HG03571 (cell line): ENCODE measurements at regions not wholly inside any gene's neighbourhood (a gene's known extent, or its start where the extent isn't known, plus 50 kb on each side); places are given as distances from the start of the nearest gene placed in this dataset.

Experiments used
- ATAC-seq: cut with Tn5 transposase; IDR thresholded peaks from one replicate; pipeline ENCODE4 v1.9.1; 2021; ENCODE audit not compliant: unreplicated experiment

DNA sequence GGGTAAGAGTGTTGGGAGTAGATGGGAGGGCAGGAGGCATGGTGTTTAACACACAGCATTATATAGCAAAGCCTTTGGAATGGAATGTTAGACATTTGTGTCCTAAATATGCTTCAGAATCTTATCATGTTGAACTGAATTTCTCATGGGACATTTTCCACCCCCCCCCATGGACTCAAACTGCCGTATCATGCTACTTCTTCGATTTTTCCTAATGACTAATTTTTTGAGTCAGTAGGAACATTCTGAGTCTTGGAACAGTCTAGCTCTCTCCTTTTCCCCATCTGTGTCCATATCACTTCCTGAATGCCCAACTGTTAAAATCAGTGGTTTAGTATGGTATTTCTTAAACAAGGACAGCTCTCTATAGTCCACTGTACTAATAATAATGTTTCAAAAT, 380.6 kb downstream of the TLE4 start:
- no peak for ATAC-seq

DNA sequence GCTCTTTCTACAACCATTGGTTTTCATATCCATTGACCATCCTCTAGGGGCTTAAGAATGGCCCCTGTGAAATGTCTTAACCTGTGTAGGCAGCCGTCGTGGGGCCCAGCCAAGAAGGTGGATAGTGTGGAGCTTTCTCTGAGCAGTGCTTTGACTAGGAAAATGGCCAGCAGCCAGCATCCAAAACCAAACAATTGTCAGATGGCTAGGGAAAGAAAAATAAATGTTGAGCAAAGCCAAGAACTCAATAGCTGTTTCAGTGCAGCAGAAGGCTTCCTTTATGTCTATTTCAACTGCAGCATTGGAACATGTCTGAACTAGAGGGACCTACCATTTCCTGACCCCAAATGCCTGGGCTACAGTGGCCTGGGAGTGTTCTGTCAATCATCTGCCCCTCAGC, 374.9 kb downstream of the TLE4 start:
- ATAC-seq, result no peak

DNA sequence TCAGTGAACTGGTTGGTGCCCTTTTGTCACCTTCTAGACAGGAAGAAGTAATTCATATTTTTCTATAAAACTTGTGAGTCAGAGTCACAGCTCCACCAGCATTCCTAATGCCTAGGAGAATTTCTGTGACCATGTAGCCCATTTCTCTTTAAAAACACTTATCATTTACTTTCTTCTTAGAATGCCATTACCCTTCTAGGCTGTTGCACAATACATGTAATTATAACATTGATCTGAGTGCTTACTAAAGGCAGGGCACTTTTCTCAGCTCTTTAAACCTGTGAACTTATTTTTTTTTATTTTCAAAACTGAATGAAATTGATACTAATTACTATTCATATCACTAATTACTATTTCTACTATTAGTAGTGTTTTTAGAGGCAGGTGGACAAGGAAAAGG, 373.7 kb downstream of the TLE4 start:
- no peak for ATAC-seq

DNA sequence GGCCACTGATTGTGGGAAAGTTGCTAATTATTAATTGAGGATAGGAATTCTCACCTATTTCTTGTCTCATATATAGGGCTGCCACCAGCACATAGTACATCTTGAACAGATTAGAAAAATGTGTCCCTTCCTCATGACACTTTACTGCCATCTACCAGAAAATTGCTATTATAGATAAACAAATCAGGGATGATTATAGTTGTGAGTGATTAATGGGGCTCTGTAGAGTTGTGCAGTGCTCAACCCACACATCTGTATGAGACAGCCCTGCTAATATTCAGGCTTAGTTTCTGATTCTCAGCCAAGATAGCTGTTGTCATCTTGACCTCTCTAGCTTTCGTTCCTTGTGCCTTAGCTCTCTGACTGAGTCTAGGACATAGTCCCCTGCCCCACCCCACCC, 373.3 kb downstream of the TLE4 start:
- no peak for ATAC-seq

DNA sequence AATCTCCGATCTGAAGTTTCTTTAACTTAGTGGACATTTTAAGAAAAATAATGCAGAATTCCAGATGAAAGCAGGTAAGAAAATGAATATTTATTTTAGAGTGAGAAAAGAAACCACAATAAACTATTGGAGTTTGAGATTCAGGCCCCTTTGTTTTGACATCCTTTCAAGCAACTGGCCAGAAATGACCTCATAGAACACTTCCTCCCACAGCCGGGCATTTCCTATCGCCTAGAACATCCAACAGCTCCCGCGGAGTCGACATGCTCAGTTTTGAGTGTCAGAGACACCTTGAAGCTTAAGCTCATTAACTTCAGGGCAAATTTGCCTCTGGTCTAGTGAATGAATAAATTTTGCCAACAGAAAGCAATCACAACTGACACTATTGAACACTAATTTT, 369.2 kb downstream of the TLE4 start:
- no peak for ATAC-seq

DNA sequence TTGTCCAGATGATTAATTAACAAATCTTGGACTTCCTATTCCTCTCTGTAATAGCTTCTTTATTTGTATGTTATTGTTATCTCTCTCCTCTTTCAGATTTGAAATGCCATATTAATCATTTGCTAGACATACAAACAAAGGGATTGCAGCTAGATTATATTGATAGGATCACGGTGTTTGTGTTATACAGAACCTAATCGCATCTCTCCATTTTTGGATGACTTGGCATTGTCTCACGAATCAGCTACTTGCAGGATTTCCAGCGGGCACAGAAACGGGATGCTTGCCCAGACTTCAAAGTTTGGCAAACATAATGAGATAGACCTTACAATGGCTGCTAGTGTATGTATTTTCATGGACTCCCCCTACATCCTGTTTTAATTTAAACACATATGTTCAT, 368.1 kb downstream of the TLE4 start:
- no peak for ATAC-seq

DNA sequence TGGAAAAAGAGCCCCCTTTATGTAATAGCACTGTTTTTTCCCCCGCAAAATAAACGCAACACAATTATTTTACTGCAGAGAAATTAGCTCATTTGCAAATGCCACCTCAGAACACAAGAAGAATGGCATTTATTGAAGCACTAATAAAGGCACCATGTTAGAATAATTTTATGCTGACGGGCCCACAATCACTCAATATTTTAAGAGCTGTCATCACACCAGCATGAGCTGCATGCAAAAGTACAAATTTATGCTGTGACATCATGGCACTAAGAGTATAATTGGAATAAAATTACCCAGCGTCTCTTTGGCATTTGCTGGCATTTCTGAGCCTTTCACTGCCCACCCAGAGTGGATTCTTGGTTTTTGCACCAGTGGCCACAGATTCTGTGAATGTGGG, 364.6 kb downstream of the TLE4 start:
- no peak for ATAC-seq

DNA sequence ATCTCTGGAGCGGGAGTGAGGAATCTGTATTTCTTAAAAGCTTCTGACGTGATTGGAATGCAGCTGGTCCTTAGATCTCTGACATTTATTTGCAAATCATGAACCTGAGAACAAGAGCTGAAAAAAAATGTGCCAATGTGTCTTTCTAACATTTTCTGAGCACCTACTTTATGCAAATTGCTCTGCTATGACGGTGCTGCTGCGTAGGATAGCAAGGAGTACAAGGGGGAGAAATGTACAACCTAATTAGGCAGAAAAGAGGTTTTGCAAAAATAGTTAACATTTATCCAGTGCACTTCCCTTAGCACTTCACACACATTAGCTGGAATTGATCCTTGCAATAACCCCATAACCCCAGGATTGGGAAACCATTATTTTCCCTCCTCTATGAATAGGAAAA, 357.5 kb downstream of the TLE4 start:
- ATAC-seq, result no peak

DNA sequence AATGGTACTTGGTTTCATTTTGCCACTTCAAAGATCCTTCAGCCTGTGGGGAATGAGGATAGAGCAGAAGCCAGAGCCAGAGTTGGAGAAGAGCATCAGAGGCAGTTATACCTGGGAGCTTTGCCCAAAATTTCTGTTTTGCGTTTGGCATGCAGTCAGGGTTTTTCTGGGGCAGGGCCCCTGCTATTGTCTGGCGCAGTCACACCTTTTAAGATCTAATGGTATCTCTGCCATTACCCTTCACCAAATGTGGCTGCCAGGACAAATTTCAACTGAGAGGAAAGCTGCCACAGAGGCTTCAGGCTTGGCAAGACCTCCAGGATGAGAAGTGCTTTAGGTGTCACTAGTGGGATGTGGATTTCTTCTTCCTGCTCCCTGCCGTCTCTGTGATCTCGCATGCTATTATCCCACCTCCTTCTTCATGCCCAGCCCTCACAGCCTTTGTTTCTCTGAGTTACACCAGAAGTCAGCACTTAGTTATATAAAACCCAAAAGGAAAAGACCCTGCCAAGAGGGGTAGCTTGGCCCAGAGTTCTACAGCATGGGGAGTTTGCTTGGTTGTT, 357.0 kb downstream of the TLE4 start:
- no peak for ATAC-seq

DNA sequence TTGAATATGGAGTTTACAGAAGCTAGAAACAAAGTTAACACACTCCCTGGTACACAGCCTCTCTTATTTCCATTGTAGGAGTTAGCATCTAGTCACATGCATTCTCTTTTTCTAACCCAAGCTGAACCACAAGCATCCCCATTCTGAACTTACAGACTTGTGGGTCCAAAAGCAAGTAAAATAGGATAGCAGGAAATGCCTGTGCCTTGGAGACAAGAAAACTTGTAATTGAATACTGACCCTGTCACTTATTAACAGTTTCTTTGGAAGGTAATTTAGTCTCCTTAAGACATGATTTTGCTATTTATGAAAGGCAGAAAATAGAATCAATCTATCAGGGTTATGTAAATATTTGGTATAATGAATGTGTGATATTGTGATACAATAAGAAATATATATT, 353.6 kb downstream of the TLE4 start:
- no peak for ATAC-seq

DNA sequence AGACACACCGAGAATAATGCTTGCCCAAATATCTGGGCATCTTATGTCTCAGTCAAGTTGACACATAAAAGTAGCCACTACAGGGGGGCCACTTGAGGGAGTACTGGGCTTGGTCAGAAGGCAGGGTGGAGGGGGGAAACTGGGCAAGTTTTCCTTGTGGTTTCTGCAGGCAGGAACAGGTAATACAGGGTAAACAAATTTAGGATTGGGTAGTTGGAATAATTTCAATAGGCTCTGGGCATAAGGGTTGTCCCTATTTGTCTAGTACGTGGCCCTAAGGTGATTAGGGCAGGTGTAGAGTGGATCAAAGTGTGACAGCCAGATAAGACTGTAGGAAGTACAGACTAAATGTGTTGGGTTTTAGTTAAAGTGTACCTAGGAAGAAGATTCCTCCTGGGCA, 353.1 kb downstream of the TLE4 start:
- ATAC-seq, result no peak

DNA sequence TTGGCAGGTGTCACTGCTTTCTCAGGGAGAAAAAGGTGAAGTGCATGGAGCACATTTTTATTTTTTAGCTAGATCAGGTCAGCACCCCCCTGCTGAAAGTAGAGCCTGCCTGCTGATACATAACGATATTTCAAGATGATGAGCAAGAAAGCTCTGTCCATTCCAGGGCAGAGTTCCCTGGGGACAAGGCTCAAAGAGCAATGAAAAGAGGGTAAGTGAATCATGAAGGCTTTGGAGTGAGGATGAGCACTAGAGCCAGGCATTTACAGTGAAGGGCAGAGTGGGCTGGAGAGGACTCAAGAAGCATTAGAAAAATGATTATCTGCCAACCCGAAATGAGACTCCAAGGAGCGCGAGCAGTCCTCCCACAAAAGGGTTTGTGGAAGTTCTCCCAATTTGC, 345.7 kb downstream of the TLE4 start:
- no peak for ATAC-seq

DNA sequence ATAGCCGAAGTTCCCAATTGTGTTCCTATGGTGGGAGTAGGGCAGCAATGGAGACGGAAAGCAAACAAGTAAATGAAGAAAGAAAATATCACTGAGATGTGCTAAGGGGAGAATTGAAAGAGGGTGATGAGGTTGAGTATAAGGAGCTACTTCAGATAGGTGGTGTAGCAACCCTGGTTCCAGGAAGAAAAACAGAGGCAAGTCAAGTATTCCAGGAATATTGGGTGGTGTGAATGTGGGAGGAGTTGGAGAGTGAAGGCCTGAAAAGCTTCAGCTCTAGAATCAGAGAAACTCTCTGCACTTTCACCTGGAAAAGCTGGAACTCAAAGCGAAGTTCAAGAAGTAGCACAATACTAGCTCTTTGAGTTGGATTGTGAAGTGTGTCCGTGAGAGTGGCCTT, 342.1 kb downstream of the TLE4 start:
- no peak for ATAC-seq

DNA sequence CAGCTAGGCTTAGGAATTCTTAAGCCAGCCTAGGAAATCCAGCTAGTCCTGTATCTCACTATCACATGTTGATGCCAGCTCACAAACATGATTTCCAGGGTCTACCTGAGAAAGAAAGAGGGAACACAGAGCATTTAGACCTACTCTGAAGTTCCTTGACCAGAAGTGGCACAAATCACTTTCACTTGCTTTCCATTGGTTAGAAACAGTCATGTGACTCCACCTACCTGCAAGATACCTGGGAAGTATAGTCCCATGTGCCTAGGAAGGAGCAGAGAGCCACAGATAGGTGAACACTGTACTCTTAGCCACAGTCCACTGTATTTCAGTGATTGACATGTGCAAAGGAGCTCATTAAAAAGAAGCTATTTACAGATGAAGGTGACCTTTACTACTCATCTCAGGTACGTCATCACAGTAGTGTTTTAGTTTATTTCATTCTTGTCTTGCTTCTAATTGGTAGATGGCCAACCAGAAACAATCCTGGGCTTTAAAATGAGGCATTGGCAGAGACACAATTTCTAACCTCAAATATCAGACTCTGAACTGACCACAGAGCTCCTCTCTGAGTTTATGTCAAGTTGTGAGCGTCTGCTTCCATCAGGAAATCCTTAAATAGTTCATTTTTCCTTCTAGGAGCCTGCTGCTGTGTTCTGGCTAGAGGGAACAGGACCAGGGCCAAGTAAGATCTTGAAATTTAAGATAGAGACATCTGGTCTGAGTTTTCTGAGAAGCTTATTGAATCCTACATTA, 340.7 kb downstream of the TLE4 start:
- no peak for ATAC-seq

DNA sequence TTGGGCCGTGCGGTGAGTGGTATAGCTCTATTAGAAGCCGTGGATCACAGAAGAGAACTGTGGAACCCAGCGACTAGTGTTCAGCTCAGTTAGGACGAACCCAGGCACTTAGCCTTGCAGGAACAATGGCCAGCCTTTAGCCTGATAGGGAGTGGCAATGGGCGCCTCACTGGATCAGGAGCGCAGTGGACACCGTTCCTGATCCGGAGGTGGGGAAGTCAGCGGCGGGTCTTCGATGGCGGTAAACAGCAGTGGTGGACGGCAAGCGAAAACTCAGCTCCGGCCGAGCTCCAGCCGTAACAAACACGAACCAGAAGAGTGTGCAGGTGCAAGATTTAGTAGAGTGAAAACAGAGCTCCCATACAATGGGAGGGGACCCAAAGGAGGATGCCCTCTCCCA, 340.0 kb downstream of the TLE4 start:
- ATAC-seq, result no peak

DNA sequence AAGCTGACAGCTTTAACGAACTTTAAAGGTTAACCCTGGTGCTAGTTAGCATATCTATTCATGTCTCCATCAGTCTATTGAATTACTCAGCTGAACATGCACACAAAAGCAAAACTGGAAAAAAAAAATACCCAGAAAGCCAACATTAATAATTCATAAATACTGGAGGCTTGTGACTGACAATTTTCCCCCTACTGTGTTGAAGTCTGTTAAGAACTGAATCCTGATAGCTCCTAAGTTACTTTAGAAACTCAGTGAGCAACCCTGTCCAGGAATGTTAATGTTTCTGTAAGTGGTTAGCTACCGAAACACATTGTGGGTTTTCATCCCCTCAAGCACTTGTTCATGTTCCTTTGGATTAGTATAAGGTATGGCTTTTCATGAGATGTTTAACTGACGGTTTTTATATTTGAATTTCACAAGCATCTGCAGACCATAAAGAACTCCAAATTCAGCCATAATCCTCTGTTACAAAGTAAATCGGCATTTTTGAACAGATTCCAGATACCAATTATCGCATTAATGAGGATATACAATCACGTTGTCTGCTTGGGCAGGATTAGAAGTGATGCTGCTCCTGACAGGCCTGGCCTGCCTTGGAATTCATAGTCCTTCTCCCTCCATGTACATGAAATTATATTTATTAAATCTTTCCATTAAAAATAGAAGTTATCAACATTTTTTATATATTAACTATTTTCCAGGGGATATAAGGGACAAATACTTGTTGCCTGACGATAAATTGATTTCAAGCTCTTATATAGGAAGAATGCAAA, 331.2 kb downstream of the TLE4 start:
- ATAC-seq, result no peak

DNA sequence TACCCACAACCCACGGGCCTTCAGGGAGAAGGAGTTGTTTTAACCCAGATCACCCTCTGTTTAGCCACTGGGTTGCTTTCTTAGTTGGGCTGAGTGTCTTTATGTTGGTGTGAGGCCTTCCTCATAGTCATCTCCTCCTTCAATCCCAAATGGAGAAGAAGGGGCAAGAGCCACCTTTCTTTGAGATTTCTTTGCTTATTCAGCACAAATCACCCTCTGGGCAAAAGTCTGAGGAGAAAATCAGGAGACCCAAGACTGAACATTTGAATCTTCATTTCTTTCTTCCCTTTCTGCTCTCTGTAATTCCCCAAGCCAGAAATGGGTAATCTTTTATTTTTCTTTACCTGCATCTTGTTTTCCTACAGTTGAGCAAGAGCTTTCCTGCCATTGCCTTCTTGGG, 329.0 kb downstream of the TLE4 start:
- no peak for ATAC-seq

DNA sequence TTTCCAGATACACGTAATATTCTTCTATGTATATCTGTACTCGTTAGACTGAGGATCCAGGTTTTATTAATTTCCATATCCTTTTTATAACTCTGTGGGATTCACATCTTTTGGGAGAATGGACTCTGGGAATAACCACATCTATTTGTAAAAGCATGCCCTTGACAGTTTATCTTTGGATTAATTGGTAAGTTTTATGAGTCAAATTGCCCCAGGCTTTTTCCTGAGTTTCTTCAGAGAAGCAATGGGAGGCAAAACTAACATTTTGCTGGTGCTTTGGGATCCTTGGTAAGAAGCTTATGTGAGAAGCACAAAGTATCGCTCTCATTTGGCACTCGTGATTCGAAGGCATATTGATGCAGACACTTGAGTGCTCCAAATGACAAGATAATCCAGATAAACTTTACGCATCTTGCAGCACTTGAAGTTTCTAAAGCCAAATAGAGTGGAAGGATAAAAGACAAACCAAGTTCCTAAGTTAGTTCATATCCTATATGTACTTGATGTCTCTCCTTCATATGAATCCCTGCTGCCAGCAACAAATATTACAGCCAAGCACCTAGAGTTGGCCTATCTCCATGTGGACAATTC, 324.7 kb downstream of the TLE4 start:
- ATAC-seq, result no peak

DNA sequence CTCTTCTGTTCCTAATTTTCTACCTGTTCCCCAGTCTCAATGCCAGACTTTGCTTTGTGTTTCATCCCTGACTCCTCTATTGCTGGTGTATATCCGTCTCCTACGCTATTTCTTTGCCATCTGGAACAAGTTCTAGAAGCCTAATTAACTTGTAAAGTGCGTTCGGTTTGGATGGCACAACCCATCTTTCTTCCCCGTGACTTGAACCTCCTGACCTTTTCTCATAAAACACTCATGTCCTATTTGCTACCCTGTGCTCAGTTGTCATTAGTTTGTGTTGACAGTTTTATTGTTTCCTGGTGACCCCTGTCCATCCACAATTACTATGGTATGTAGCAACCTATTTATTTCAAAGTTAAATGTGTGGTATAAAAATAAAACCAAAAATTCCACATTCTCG, 323.5 kb downstream of the TLE4 start:
- no peak for ATAC-seq

DNA sequence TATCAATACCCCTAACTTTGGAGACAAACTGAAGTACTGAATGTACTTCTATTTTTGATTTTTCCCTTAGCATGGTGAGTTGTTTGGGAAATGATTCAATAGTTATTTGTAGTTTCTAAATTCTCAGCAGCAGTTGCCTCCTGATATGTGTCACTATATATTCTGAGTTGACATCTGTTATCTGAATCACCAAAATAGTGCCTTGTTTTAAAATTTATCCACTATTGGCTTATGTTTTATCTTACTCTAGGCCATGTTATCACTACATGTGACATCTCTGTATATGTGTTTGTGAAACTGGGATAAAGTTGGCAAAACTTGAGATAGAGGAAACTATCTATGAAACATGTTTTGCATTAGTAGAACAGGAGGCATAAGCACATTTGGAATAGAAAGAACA, 317.6 kb downstream of the TLE4 start:
- no peak for ATAC-seq

DNA sequence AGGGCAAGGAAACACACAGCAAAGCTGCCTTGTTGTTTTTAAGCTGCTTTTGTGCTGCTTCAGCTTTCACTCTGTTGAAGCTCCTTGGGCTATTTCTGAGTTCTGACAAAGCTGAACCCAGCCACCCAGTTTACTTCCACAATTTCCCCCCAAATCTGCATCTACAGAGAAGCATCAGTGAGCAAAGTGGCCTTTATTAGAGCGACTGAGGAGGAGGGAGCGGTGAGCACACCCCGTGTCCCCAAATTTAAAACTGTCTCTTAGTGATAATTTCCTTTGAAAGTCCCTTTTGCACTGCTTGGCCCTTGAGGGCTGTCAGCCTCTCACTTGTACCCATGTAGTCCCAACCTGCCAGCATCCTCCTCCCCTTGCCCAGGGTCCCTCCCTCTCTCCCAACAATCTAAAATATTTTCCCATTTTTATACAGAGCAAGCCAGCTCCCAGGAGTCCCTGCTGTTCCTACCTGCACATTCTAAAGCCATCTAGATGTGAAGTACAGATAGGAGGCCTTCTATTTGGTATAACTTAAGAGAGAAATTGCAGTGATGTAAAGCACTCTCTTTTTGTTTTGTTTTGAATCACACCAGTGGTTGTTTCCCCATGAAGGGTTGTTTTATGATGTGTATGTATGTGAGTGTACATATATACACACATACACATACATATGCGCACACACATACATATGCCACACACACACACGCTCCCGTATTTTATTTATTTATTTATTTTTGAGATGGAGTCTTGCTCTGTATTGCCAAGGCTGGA, 313.5 kb downstream of the TLE4 start:
- no peak for ATAC-seq
